ENCODE measurements at regions not wholly inside any gene's neighbourhood (a gene's known extent, or its start where the extent isn't known, plus 50 kb on each side); places are given as distances from the start of the nearest gene placed in this dataset.

- no peak for DNase-seq
Observed at GRCh38 chr10:78729366-78729765, 339.4 kb upstream of the ZMIZ1 start.

GRCh38 chr10:78729800-78730199, 339.0 kb upstream of the ZMIZ1 start:
- no peak for DNase-seq

- DNase-seq = no peak
Observed at GRCh38 chr10:78730754-78731153, 338.0 kb upstream of the ZMIZ1 start.

DNA sequence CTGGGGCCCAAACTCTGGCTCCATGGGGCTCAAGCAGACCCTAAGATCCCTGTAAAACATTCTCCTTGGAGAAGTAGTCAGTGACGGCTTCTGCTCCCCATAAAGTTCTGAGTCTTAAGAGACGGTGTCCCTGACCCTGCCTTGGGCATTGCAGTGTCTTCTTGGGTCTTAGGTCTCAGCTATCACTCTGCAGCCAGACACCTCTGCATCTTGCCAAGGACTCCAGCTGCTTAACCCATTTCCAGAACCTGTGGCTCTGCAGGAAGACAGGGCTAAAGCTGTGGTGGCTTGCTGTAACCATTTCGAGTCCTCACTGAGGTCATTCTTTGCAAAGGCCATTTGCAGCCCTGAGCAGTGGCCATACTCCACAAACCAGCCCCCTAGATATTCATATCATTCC, 337.1 kb upstream of the ZMIZ1 start:
- DNase-seq = no peak

- no peak for DNase-seq
Observed at GRCh38 chr10:78732381-78732780, 336.4 kb upstream of the ZMIZ1 start.

DNA sequence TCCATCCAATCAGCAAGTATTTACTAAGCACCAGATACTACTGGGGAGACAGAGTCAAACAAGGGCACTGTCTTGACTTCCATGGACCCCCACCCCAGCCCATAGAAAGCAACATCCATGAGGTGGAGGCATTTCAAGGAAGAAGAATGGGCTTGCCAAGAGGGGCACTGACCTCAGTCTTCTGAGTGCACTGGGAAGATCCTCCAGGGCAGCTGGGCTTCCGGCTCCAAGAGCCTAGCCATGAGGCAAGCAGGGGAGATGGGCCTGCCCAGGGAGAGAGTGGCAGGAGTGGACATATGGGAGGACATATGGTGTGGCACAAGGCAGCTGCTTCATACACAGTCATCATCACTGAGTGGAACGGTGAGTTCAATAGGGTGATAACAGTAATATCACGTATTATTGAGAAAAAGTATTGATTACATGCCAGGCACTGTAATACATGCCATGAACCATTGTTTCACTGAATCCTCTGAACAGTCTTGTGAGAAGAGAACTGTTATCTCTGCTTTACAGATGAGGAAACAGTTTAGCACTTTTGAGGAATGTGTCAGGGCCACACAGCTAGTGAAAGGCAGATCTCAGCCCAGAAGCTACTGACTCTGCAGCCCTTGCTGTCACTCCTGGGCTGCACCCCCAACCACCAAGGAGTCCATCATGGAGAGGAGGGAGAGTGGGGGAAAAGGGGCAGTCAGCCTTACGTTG, 331.7 kb upstream of the ZMIZ1 start:
- DNase-seq = no peak

DNA sequence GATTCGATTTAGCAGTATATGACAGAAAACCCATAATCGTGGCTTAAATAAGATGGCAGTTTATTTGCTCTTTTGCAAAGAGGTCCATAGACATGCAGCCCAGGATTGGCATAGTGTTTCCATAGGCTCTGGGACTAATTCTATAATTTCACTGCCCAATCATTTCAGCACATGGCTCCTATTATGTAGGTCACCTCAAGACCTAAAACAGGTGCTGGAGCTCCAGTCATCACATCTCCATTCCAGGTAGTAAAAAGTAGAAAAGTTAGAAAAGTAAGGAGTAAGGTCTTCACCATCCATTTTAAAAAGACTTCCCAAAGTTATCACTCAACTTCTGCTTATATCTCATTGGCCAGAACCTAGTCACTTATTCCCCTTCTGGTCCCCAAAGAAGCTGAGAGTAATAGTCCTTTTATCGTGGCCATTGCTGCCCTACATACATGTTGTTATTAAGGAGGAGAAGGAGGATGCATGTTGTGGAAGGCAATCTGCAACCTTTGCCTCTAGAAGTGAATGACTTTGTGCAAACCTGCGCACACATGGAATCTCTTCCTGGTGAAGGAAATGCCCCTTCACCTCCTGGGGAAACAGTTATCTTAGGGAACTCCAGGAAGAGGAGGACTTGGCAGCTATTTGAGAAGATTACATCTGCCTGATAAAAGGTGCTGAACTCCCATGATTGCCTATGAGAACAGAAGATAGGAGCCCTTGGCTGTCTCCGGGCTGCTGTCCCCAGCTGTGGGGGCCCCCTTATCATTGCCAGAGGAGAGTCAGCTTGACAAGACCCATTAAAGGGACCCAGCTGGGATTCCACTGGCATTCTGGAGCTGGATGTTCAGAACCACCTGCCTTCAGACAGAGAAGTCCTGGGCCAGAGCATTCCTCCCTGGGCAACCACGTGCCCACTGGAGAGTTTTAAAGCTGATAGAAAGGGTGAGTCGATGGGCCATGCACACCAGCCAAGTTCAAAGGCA, 330.6 kb upstream of the ZMIZ1 start:
- DNase-seq = no peak

DNA sequence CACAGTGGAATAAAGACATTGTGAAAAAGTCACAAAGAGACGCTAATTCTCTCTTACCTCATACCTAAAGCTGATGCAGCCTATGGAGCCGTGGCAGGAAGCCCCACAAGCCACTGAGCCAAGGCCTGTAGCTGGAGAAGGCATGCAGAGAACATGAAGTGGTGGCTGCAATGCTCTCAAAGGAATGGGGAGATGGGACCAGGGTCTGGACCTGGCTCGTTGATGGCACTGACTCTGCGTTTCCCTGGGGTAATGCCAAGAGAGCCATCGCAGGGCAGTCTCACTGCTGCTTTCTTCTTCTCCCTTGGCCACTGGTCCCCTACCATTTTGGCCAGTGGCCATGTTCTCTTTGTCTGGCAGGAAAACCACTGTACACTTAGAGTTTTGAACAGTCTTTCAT, 329.9 kb upstream of the ZMIZ1 start:
- DNase-seq = no peak

DNA sequence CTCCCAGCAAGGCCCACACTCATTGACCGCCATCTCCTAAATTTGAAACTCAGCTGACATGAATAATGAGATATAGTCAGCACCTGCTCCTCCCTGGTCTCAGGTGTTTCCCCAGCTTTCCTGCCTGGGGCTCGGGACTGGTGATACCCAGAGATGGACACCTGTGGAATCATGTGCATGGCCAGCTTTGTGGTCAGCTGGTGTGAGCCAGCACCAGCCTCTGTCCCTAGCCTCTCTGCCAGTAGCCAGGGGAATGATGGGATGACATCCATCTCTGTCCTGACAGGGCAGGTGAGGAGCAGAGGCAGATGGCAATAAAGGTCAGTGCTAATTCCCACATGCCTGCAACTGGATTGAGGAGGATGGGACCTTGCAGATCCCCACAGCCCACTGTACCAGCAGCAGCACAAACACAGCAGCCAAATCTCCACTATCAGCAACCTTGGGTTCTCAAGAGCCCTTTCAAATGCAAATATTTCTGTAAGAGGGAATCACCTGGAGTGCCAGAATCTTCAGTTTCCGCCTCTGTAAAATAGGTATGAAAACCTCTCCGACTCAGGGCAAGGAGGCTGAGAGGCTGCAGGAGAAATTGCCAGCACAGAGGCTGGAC, 329.2 kb upstream of the ZMIZ1 start:
- DNase-seq = no peak

GRCh38 chr10:78740976-78741915, 327.5 kb upstream of the ZMIZ1 start:
- DNase-seq = no peak

DNA sequence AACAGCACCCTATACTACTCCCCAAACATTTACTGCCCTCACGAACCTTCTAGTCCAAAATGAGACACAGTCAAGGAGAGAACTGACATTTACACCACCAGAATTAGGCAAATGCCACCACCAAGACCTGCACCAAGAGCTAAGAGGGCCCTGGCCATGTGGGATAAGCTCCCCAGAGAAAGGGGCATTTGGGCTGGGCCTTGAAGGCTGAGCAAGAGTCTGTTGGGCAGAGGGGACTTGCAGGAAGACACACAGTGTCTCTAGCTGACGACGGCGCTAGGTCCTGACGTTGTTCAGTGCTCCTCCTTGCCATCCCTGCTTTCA, 326.4 kb upstream of the ZMIZ1 start:
- DNase-seq = no peak

DNA sequence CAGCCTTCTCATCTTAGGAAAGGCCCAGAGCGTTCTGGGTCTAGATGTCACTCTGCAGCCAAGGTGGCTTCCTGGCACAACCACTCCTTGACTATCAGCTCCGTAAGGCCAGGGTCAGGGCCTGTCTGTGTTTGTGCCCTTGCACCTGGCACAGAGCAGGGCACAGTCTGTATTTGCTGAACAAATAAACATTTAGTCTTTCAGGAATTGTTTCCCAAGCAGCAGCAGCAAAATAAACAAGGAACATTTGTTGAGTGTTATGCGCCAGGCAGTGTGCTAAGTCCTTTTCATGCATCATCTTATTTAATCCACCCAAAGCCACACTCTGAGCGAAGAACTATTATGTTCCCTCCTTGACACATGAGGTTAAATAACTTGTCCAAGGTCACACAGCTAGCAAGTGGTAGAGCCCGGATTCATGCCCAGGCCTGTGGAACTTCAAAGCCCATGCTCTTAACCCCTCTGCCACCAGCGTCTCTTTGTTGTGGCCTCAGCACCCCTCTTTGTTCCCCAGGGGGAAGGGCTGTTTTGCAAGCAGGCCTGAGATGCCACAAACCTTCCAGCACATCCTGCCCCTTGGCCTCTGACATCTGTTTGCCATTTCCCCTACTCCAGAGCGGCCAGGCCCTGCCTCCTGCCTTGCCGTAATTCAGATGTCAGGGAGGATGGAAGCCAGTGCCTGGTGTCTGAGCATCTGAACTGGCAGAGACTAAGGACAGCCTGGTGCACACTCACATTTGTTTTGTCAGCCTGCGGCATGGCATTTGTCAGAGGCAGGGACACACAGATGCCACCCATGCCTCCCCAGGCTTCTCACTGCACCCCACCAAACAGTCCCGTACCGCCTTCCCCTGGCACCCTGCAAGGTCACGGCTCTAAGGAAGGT, 325.8 kb upstream of the ZMIZ1 start:
- DNase-seq = peak in 1 of 5 experiments; percentile 17

GRCh38 chr10:78744056-78744455, 324.7 kb upstream of the ZMIZ1 start:
- no peak for DNase-seq

GRCh38 chr10:78744491-78745090, 324.2 kb upstream of the ZMIZ1 start:
- DNase-seq = no peak

GRCh38 chr10:78745441-78745840, 323.3 kb upstream of the ZMIZ1 start:
- no peak for DNase-seq

DNA sequence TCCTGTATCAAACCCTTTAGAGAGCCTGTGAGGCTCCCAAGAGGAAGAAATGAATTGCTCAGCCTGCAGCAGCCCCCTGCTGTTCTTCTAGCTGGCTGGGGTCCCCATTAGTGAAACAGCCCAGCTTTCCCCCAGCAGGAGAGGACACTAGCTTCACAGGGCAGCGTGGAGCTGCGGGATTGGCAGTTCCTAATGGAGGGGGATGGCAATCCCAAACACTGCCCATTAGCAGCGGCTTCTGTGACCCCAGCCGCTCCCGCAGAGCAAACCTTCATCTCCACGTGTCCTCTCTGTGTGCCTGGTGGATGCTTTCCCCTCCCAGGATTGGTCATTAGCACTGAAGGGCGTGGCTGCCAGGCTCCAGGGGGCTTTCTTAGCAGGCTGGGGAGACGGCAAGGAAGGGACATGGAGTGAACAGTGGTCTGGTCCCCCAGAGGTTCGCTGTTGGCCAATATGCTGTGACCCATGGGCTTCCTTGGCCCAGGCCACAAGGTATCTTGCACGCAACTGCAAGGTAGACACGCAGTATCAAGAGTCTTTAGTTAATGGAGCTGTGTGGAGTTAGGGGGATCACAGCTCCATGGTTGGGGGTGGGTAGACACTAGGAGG, 322.5 kb upstream of the ZMIZ1 start:
- DNase-seq = no peak

GRCh38 chr10:78747401-78748234, 321.1 kb upstream of the ZMIZ1 start:
- DNase-seq = no peak

- no peak for DNase-seq
Observed at GRCh38 chr10:78748235-78748533, 320.6 kb upstream of the ZMIZ1 start.

GRCh38 chr10:78749200-78749599, 319.6 kb upstream of the ZMIZ1 start:
- DNase-seq = no peak

- DNase-seq = no peak
Observed at GRCh38 chr10:78749898-78750297, 318.9 kb upstream of the ZMIZ1 start.
